HFFc6 (cell line): ENCODE measurements at regions not wholly inside any gene's neighbourhood (a gene's known extent, or its start where the extent isn't known, plus 50 kb on each side); places are given as distances from the start of the nearest gene placed in this dataset.

Source experiments
- DNase-seq: peaks from one replicate; pipeline ENCODE4 v3.0.0-alpha.2; 2018
- H3K27ac Mint-ChIP-seq: 2 replicates; pipeline ENCODE4 v1.8.0; 2020; ENCODE audit warnings: mild to moderate bottlenecking, mixed read lengths
- H3K27me3 Mint-ChIP-seq: 2 replicates; pipeline ENCODE4 v1.8.0; 2021; ENCODE audit warnings: mild to moderate bottlenecking, moderate library complexity, mixed read lengths; ENCODE audit not compliant: insufficient read depth
- H3K36me3 Mint-ChIP-seq: 2 replicates; pipeline ENCODE4 v1.8.0; 2021; ENCODE audit warnings: low read depth, mixed read lengths
- H3K4me1 Mint-ChIP-seq: 2 replicates; pipeline ENCODE4 v1.8.0; 2020; ENCODE audit warnings: low read depth, mixed read lengths
- H3K4me3 Mint-ChIP-seq: 2 replicates; pipeline ENCODE4 v1.8.0; 2020; ENCODE audit warnings: mild to moderate bottlenecking, moderate library complexity, mixed read lengths
- H3K9me3 Mint-ChIP-seq: 2 replicates; pipeline ENCODE4 v1.8.0; 2020; ENCODE audit warnings: mild to moderate bottlenecking, mixed read lengths
- TF ChIP-seq, protein P1 (sequence below): fragments of 200-600 bp; sonication (generic); IDR thresholded peaks from 2 replicates; pipeline ENCODE4 v1.5.0; 2021; ENCODE audit warnings: antibody characterized with exemption, mild to moderate bottlenecking

DNA sequence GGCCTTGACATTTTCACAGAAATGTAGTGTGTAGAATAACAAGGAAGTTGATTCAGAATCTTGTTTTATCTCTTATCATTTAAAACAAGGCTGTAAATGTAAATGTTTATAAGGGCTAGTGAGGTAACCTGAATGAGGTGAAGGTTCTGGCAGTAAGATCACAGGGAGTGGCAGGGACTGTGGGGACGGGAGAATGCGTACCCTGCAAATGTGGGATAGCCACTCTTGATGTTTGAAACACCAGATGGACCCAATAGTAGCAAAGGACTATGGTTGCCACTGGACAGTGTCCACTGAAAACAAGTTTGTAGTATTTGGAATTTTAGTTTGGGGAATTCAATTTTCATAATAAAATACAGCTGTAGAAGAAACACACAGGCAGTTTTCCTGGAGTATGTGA is 155.3 kb downstream of the FHIP1A start:
- no peak overlapping the region for H3K4me3 Mint-ChIP-seq
- no peaks in the 10 kb centered on the region for H3K36me3 Mint-ChIP-seq
- H3K27me3 Mint-ChIP-seq, result no peaks in the 10 kb centered on the region; the same call in 1 of the 2 replicates
- no peak overlapping the region for H3K27ac Mint-ChIP-seq
- H3K9me3 Mint-ChIP-seq, result no peaks in the 10 kb centered on the region
- DNase-seq, result no peak
- TF ChIP-seq, protein P1, sequence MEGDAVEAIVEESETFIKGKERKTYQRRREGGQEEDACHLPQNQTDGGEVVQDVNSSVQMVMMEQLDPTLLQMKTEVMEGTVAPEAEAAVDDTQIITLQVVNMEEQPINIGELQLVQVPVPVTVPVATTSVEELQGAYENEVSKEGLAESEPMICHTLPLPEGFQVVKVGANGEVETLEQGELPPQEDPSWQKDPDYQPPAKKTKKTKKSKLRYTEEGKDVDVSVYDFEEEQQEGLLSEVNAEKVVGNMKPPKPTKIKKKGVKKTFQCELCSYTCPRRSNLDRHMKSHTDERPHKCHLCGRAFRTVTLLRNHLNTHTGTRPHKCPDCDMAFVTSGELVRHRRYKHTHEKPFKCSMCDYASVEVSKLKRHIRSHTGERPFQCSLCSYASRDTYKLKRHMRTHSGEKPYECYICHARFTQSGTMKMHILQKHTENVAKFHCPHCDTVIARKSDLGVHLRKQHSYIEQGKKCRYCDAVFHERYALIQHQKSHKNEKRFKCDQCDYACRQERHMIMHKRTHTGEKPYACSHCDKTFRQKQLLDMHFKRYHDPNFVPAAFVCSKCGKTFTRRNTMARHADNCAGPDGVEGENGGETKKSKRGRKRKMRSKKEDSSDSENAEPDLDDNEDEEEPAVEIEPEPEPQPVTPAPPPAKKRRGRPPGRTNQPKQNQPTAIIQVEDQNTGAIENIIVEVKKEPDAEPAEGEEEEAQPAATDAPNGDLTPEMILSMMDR, result no peak
- peaks cover 22% of the 10 kb centered on the region for H3K4me1 Mint-ChIP-seq

DNA sequence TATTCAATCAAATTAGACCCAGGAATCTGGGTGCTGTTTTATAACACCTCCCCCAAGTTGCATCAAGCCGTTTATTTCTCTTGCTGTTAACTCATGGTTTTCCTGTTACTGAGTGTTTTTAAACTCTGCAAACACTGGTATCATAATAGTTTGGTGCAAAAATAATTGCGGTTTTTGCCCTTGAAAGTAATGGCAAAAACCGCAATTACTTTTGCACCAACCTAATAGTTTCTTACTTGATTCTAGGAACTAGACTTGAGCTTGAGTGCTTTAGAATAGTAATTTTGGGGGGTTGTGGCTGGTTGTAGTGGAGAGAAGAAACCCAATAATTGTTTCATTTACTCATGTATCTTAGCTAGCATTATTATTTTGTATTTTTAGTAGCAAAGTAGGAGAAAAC is 156.6 kb downstream of the FHIP1A start:
- Mint-ChIP-seq H3K4me3 (no peak overlapping the region), H3K36me3 (no peaks in the 10 kb centered on the region), H3K27me3 (no peaks in the 10 kb centered on the region; the same call in 1 of the 2 replicates), H3K4me1 (peaks cover 19% of the 10 kb centered on the region), H3K9me3 (no peaks in the 10 kb centered on the region), H3K27ac (no peak overlapping the region)
- no peak for DNase-seq
- TF ChIP-seq, protein P1, result no peak

DNA sequence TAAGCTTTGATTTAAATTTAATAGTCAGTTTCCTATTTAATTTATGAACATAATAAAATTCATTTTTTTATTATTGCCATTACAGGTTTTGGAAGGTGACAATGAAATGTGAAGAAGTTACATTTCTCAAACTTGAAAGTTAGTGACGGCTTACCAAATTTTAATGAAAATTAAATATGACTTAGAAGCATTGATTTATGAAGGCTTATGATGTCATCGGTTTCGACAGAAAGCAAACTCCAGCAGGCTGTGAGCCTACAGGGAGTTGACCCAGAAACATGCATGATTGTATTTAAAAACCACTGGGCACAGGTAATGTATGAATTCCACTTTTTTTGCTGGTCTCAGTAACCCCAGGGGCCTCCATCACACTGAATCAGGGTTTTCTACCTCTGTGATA is 157.1 kb downstream of the FHIP1A start:
- H3K4me1 Mint-ChIP-seq, result peaks cover 16% of the 10 kb centered on the region
- TF ChIP-seq, protein P1, result no peak

DNA sequence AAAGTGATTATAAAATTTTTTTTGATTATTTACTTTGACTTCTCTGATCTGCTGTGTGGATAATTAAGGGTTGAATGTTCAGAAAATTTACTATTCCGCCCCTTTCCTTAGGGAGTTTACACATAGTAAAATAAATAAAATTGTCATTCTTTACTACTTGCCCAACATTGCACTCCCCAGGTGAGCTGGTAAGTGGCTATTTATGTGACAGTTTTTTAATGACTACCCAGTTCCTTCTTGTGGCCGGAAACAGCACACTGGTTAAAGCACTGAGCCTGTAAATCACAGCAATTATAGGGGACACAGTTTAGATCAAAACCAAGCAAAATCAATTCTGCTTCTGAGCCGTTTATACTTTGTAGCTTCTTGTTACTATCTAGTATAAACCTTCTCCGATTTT is 158.1 kb downstream of the FHIP1A start:
- Mint-ChIP-seq H3K36me3 (no peaks in the 10 kb centered on the region), H3K4me1 (peaks cover 6% of the 10 kb centered on the region), H3K27ac (no peak overlapping the region), H3K27me3 (no peaks in the 10 kb centered on the region; the same call in 1 of the 2 replicates), H3K4me3 (no peak overlapping the region), H3K9me3 (no peaks in the 10 kb centered on the region)
- no peak for DNase-seq
- TF ChIP-seq, protein P1, result no peak

More for the DNA sequence above, 157.1 kb downstream of the FHIP1A start:
- Mint-ChIP-seq H3K27me3 (no peaks in the 10 kb centered on the region; the same call in 1 of the 2 replicates), H3K4me3 (no peak overlapping the region), H3K9me3 (no peaks in the 10 kb centered on the region), H3K27ac (no peak overlapping the region), H3K36me3 (no peaks in the 10 kb centered on the region)
- no peak for DNase-seq

DNA sequence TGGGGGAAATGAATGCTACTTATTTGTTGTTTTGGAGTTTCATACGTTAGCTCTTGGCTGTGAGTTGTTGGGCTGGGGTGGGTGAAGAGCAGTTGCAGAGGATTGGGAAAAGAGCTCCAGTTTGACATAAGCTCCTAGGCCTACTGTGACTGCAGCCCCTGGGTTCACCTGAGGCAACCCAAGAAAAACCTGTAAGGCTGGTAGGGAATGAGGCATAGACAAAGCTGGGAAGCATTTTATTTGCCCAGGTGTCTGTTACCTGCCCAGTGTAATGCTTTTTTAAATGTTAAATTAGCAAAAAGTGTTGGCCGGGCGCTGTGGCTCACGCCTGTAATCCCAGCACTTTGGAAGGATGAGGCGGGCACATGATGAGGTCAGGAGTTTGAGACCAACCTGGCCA is 160.0 kb downstream of the FHIP1A start:
- Mint-ChIP-seq H3K27ac (no peak overlapping the region), H3K9me3 (no peaks in the 10 kb centered on the region), H3K4me1 (no peaks in the 10 kb centered on the region), H3K36me3 (no peaks in the 10 kb centered on the region), H3K27me3 (no peaks in the 10 kb centered on the region; the same call in 1 of the 2 replicates), H3K4me3 (no peak overlapping the region)
- TF ChIP-seq, protein P1, result no peak
- DNase-seq, result no peak

DNA sequence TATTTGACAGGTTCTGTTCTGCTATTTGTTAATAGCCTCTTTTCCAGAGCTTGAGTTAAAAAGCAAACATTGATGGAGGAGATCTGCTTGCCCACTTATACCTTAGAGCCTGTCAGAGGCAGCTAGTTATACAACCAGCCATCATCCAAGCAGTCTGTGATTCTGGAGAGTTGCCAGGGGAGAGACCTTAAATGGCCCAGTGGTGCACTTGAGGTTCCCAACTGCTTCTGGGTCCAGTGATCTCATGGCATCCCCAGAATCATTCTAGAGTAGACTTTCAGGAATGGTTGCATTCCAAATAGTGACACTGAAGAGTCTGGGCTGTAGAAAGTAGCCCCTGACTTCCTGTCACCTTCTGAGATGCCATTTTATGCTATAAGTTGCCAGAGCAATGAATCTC is 160.7 kb downstream of the FHIP1A start:
- H3K27me3 Mint-ChIP-seq, result no peaks in the 10 kb centered on the region; the same call in 1 of the 2 replicates
- no peaks in the 10 kb centered on the region for H3K36me3 Mint-ChIP-seq
- no peak overlapping the region for H3K27ac Mint-ChIP-seq
- H3K9me3 Mint-ChIP-seq, result no peaks in the 10 kb centered on the region
- no peak overlapping the region for H3K4me3 Mint-ChIP-seq
- H3K4me1 Mint-ChIP-seq, result no peaks in the 10 kb centered on the region
- no peak for DNase-seq
- TF ChIP-seq, protein P1, result no peak
